GM23338 (cell line): ENCODE measurements at regions not wholly inside any gene's neighbourhood (a gene's known extent, or its start where the extent isn't known, plus 50 kb on each side); places are given as distances from the start of the nearest gene placed in this dataset.
A peak's percentile ranks its signal among the peaks of the same experiment; 100 is the strongest.

ENCODE experiments used
- ATAC-seq: fragments of 200-7000 bp; cut with Tn5 transposase; 3 replicates; pipeline ENCODE4 v1.9.1; 2020
- DNase-seq: peaks from one replicate; pipeline ENCODE4 v3.0.0-alpha.2; 2015; ENCODE audit warnings: low spot score
- H2AFZ ChIP-seq: fragments of 200-600 bp; sonication (generic); 2 replicates; pipeline ENCODE4 v1.8.0; 2016; ENCODE audit warnings: antibody characterized with exemption, mild to moderate bottlenecking, moderate library complexity
- H3F3A ChIP-seq: fragments of 200-600 bp; sonication (generic); replicated peaks from 2 replicates; pipeline ENCODE4 v1.8.0; 2017; ENCODE audit warnings: antibody characterized with exemption, mixed run types, low read depth
- H3K27ac ChIP-seq: fragments of 200-600 bp; sonication (generic); 2 replicates; pipeline ENCODE4 v1.6.1; 2016; ENCODE audit warnings: low read depth
- H3K27me3 ChIP-seq: fragments of 200-600 bp; sonication (generic); 2 replicates; pipeline ENCODE4 v1.8.0; 2016; ENCODE audit warnings: mild to moderate bottlenecking, mixed run types, moderate library complexity; ENCODE audit not compliant: insufficient read depth
- H3K36me3 ChIP-seq: fragments of 200-600 bp; sonication (generic); 2 replicates; pipeline ENCODE4 v1.8.0; 2016; ENCODE audit warnings: mild to moderate bottlenecking; ENCODE audit not compliant: insufficient read depth
- H3K4me1 ChIP-seq: fragments of 200-600 bp; sonication (generic); 2 replicates; pipeline ENCODE4 v1.8.0; 2016; ENCODE audit warnings: mild to moderate bottlenecking, moderate library complexity; ENCODE audit not compliant: insufficient read depth
- H3K4me2 ChIP-seq: fragments of 200-600 bp; sonication (generic); 2 replicates; pipeline ENCODE4 v1.7.1; 2017; ENCODE audit warnings: mixed run types
- H3K4me3 ChIP-seq: fragments of 200-600 bp; sonication (generic); 2 replicates; pipeline ENCODE4 v1.6.1; 2016; ENCODE audit warnings: mixed run types
- H3K79me2 ChIP-seq: fragments of 200-600 bp; sonication (generic); replicated peaks from 2 replicates; pipeline ENCODE4 v1.8.0; 2017; ENCODE audit warnings: mild to moderate bottlenecking; ENCODE audit not compliant: insufficient read depth
- H3K9me2 ChIP-seq: fragments of 200-600 bp; sonication (generic); 2 replicates; pipeline ENCODE4 v1.8.0; 2017; ENCODE audit not compliant: insufficient read depth
- H4K20me1 ChIP-seq: fragments of 200-600 bp; sonication (generic); replicated peaks from 2 replicates; pipeline ENCODE4 v1.8.0; 2017; ENCODE audit warnings: mild to moderate bottlenecking; ENCODE audit not compliant: insufficient read depth
- H3K27ac Mint-ChIP-seq: 2 replicates; pipeline ENCODE4 v1.8.0; 2020; ENCODE audit warnings: inconsistent platforms, mild to moderate bottlenecking, moderate library complexity, mixed read lengths
- H3K27me3 Mint-ChIP-seq: 3 replicates; pipeline ENCODE4 v1.8.0; 2022; ENCODE audit warnings: low read depth, mild to moderate bottlenecking, moderate library complexity, mixed read lengths, inconsistent platforms; ENCODE audit not compliant: insufficient read depth, poor library complexity
- H3K36me3 Mint-ChIP-seq: 3 replicates; pipeline ENCODE4 v1.8.0; 2021; ENCODE audit warnings: low read depth, mild to moderate bottlenecking, inconsistent platforms, moderate library complexity, mixed read lengths
- H3K4me1 Mint-ChIP-seq: 3 replicates; pipeline ENCODE4 v1.8.0; 2020; ENCODE audit warnings: mild to moderate bottlenecking, inconsistent platforms, mixed read lengths
- H3K4me3 Mint-ChIP-seq: 3 replicates; pipeline ENCODE4 v1.8.0; 2021; ENCODE audit warnings: moderate library complexity, mild to moderate bottlenecking, inconsistent platforms, mixed read lengths
- H3K9me3 Mint-ChIP-seq: 3 replicates; pipeline ENCODE4 v1.8.0; 2020; ENCODE audit warnings: moderate library complexity, mild to moderate bottlenecking, inconsistent platforms, mixed read lengths
- CREB1 ChIP-seq: fragments of 250-450 bp; sonication (Bioruptor Pico); IDR thresholded peaks from 2 replicates; pipeline ENCODE4 v1.5.0; 2020; ENCODE audit warnings: low read depth, mild to moderate bottlenecking, moderate library complexity
- CTCF ChIP-seq, 2 experiments: fragments of 200-600 bp in 1 of 2; sonication (generic) in 1 of 2; conservative IDR thresholded peaks; 2 replicates each; pipeline versions ENCODE4 v1.5.1 to v1.6.1; 2016 to 2017; ENCODE audit warnings: antibody characterized with exemption in 2 of 2, low read depth in 2 of 2, mild to moderate bottlenecking in 2 of 2, moderate library complexity in 1 of 2
- ETS1 ChIP-seq: IDR thresholded peaks from 2 replicates; pipeline ENCODE4 v1.6.1; 2016; ENCODE audit warnings: antibody characterized with exemption
- EZH2 ChIP-seq: fragments of 200-600 bp; sonication (generic); IDR thresholded peaks from one replicate; pipeline ENCODE4 v1.8.0; 2017; ENCODE audit warnings: antibody characterized with exemption, mild to moderate bottlenecking, low read depth; ENCODE audit not compliant: unreplicated experiment
- EZH2phosphoT487 ChIP-seq: fragments of 200-600 bp; sonication (generic); IDR thresholded peaks from one replicate; pipeline ENCODE4 v1.8.1; 2018; ENCODE audit warnings: antibody characterized with exemption; ENCODE audit not compliant: unreplicated experiment
- JUNB ChIP-seq: IDR thresholded peaks from one replicate; pipeline ENCODE4 v1.6.1; 2016; ENCODE audit warnings: antibody characterized with exemption; ENCODE audit not compliant: unreplicated experiment
- NANOG ChIP-seq: IDR thresholded peaks from 2 replicates; pipeline ENCODE4 v1.6.1; 2016; ENCODE audit warnings: antibody characterized with exemption, borderline replicate concordance
- POLR2AphosphoS5 ChIP-seq: IDR thresholded peaks from 2 replicates; pipeline ENCODE4 v1.6.1; 2016; ENCODE audit warnings: antibody characterized with exemption, low read depth
- REST ChIP-seq: IDR thresholded peaks from one replicate; pipeline ENCODE4 v1.6.1; 2018; ENCODE audit warnings: antibody characterized with exemption; ENCODE audit not compliant: unreplicated experiment
- STAT1 ChIP-seq: IDR thresholded peaks from one replicate; pipeline ENCODE4 v1.6.1; 2016; ENCODE audit warnings: antibody characterized with exemption; ENCODE audit not compliant: unreplicated experiment
- ZNF114 ChIP-seq: fragments of 250-450 bp; sonication (Bioruptor Pico); IDR thresholded peaks from 2 replicates; pipeline ENCODE4 v1.5.0; 2020; ENCODE audit warnings: mild to moderate bottlenecking, moderate library complexity
- ZNF331 ChIP-seq: fragments of 250-450 bp; sonication (Bioruptor Pico); IDR thresholded peaks from 2 replicates; pipeline ENCODE4 v1.5.0; 2020; ENCODE audit warnings: low read depth, mild to moderate bottlenecking, moderate library complexity
- ZNF462 ChIP-seq: fragments of 250-450 bp; sonication (Bioruptor Pico); IDR thresholded peaks from 2 replicates; pipeline ENCODE4 v1.5.0; 2020; ENCODE audit warnings: mild to moderate bottlenecking, moderate library complexity

GRCh38 chr1:184329962-184330868 is 56.6 kb upstream of the C1orf21 start:
- Histone ChIP-seq H3K4me3 (no peak overlapping the region), H3K4me1 (no peaks in the 10 kb centered on the region), H3K79me2 (no peaks in the 10 kb centered on the region), H4K20me1 (no peaks in the 10 kb centered on the region), H3K27me3 (no peaks in the 10 kb centered on the region), H3K9me2 (no peaks in the 10 kb centered on the region), H2AFZ (peak overlapping the region; percentile 13; the same call in 1 of the 2 replicates), H3K27ac (no peak overlapping the region), H3F3A (no peaks in the 10 kb centered on the region), H3K4me2 (no peak overlapping the region), H3K36me3 (no peaks in the 10 kb centered on the region)
- DNase-seq (no peak), ATAC-seq (no peak)
- Mint-ChIP-seq H3K27ac (no peak overlapping the region), H3K27me3 (no peaks in the 10 kb centered on the region), H3K4me3 (no peak overlapping the region), H3K36me3 (no peaks in the 10 kb centered on the region), H3K4me1 (no peaks in the 10 kb centered on the region), H3K9me3 (no peaks in the 10 kb centered on the region)
- no peak for TF ChIP-seq ZNF462 (CRISPR knock-in tag)
- no peak for TF ChIP-seq CTCF (conservative IDR thresholded peaks at IDR 0.05; ENCODE audit: low read depth in 2 of 2)
- no peak for TF ChIP-seq REST
- TF ChIP-seq CREB1 (CRISPR knock-in tag): no peak
- TF ChIP-seq POLR2AphosphoS5: no peak
- TF ChIP-seq ZNF331 (CRISPR knock-in tag): no peak
- no peak for TF ChIP-seq ETS1
- no peak for TF ChIP-seq ZNF114
- no peak for TF ChIP-seq JUNB
- TF ChIP-seq STAT1: no peak
- no peak for TF ChIP-seq NANOG
- no peak for TF ChIP-seq EZH2phosphoT487
- TF ChIP-seq EZH2: no peak
